H9 (cell line): ENCODE measurements at regions not wholly inside any gene's neighbourhood (a gene's known extent, or its start where the extent isn't known, plus 50 kb on each side); places are given as distances from the start of the nearest gene placed in this dataset.

Experiments
- DNase-seq: peaks from one replicate; pipeline ENCODE4 v3.0.0-alpha.2; 2017
- H2AFZ ChIP-seq: one replicate; pipeline ENCODE4 v1.6.1; 2013; ENCODE audit warnings: mild to moderate bottlenecking, low read length, control low read depth, moderate library complexity
- H2AK5ac ChIP-seq: 2 replicates; pipeline ENCODE4 v1.6.1; 2013; ENCODE audit warnings: low read length, control low read depth, mixed read lengths; ENCODE audit not compliant: insufficient read length
- H2BK120ac ChIP-seq: one replicate; pipeline ENCODE4 v1.6.1; 2013; ENCODE audit warnings: low read depth, mild to moderate bottlenecking, low read length, control low read depth, inconsistent platforms; ENCODE audit not compliant: poor library complexity, severe bottlenecking
- H2BK12ac ChIP-seq: 2 replicates; pipeline ENCODE4 v1.6.1; 2013; ENCODE audit warnings: low read length, control low read depth, mixed read lengths, low read depth; ENCODE audit not compliant: insufficient read length
- H2BK15ac ChIP-seq: 2 replicates; pipeline ENCODE4 v1.6.1; 2013; ENCODE audit warnings: low read depth, low read length, control low read depth
- H2BK20ac ChIP-seq: one replicate; pipeline ENCODE4 v1.6.1; 2013; ENCODE audit warnings: low read depth, mild to moderate bottlenecking, low read length, control low read depth, inconsistent platforms; ENCODE audit not compliant: poor library complexity, severe bottlenecking
- H2BK5ac ChIP-seq: 2 replicates; pipeline ENCODE4 v1.6.1; 2013; ENCODE audit warnings: low read length, control low read depth, mixed read lengths; ENCODE audit not compliant: insufficient read length
- H3K14ac ChIP-seq: 2 replicates; pipeline ENCODE4 v1.6.1; 2013; ENCODE audit warnings: low read length, control low read depth; ENCODE audit not compliant: insufficient read depth
- H3K18ac ChIP-seq: 2 replicates; pipeline ENCODE4 v1.6.1; 2013; ENCODE audit warnings: low read depth, mild to moderate bottlenecking, mixed read lengths, low read length, control low read depth; ENCODE audit not compliant: insufficient read length
- H3K23ac ChIP-seq: 2 replicates; pipeline ENCODE4 v1.6.1; 2013; ENCODE audit warnings: low read length, control low read depth, mixed read lengths, low read depth; ENCODE audit not compliant: insufficient read length
- H3K23me2 ChIP-seq: 2 replicates; pipeline ENCODE4 v1.6.1; 2013; ENCODE audit warnings: low read depth, mild to moderate bottlenecking, mixed read lengths, low read length, control low read depth; ENCODE audit not compliant: insufficient read length, poor library complexity, severe bottlenecking
- H3K27ac ChIP-seq: 2 replicates; pipeline ENCODE4 v1.5.1; 2013; ENCODE audit warnings: low read length, control low read depth, mixed read lengths, low read depth; ENCODE audit not compliant: insufficient read length
- H3K27me3 ChIP-seq: 2 replicates; pipeline ENCODE4 v1.6.1; 2013; ENCODE audit warnings: low read length, control low read depth, inconsistent platforms; ENCODE audit not compliant: insufficient read depth
- H3K4ac ChIP-seq: 2 replicates; pipeline ENCODE4 v1.6.1; 2013; ENCODE audit warnings: low read depth, mild to moderate bottlenecking, control low read depth, inconsistent platforms, low read length, moderate library complexity
- H3K4me1 ChIP-seq: 2 replicates; pipeline ENCODE4 v1.6.1; 2013; ENCODE audit warnings: low read length, control low read depth, inconsistent platforms; ENCODE audit not compliant: insufficient read depth
- H3K4me2 ChIP-seq: 2 replicates; pipeline ENCODE4 v1.6.1; 2013; ENCODE audit warnings: low read length, control low read depth, mixed read lengths; ENCODE audit not compliant: insufficient read length, insufficient read depth
- H3K56ac ChIP-seq: 2 replicates; pipeline ENCODE4 v1.6.1; 2013; ENCODE audit warnings: low read depth, mild to moderate bottlenecking, mixed read lengths, low read length, control low read depth; ENCODE audit not compliant: insufficient read length
- H3K79me1 ChIP-seq: 2 replicates; pipeline ENCODE4 v1.6.1; 2013; ENCODE audit warnings: low read depth, mild to moderate bottlenecking, moderate library complexity, low read length, control low read depth, inconsistent platforms; ENCODE audit not compliant: insufficient read depth, poor library complexity, severe bottlenecking
- H3K79me2 ChIP-seq: 2 replicates; pipeline ENCODE4 v1.6.1; 2013; ENCODE audit warnings: low read length, control low read depth, inconsistent platforms; ENCODE audit not compliant: insufficient read depth
- H3K9ac ChIP-seq: 2 replicates; pipeline ENCODE4 v1.6.1; 2013; ENCODE audit warnings: low read length, control low read depth, mixed read lengths; ENCODE audit not compliant: insufficient read length; ENCODE audit errors: extremely low read depth
- H3K9me3 ChIP-seq: one replicate; pipeline ENCODE4 v1.6.1; 2013; ENCODE audit warnings: low read depth, low read length, inconsistent platforms; ENCODE audit not compliant: control insufficient read depth
- H3T11ph ChIP-seq: one replicate; pipeline ENCODE4 v1.6.1; 2013; ENCODE audit warnings: mild to moderate bottlenecking, low read length, control low read depth, inconsistent platforms
- H4K20me1 ChIP-seq: one replicate; pipeline ENCODE4 v1.6.1; 2013; ENCODE audit not compliant: control insufficient read depth, insufficient read length, insufficient read depth
- H4K5ac ChIP-seq: 2 replicates; pipeline ENCODE4 v1.6.1; 2013; ENCODE audit warnings: low read depth, mild to moderate bottlenecking, mixed read lengths, low read length, control low read depth; ENCODE audit not compliant: insufficient read length
- H4K8ac ChIP-seq: replicated peaks from 2 replicates; pipeline ENCODE4 v1.6.1; 2013; ENCODE audit warnings: low read length, control low read depth, mixed read lengths, low read depth; ENCODE audit not compliant: insufficient read length
- H4K91ac ChIP-seq: 2 replicates; pipeline ENCODE4 v1.6.1; 2013; ENCODE audit warnings: low read depth, mild to moderate bottlenecking, moderate library complexity, mixed read lengths, low read length, control low read depth; ENCODE audit not compliant: insufficient read length
- H3K27ac Mint-ChIP-seq, 3 experiments: 2 replicates in 2 of 3; 3 replicates in 1 of 3; pipeline ENCODE4 v1.8.0; 2020 to 2021; ENCODE audit warnings: mixed read lengths in 3 of 3, mild to moderate bottlenecking in 1 of 3, moderate library complexity in 1 of 3
- H3K27me3 Mint-ChIP-seq: 2 replicates; pipeline ENCODE4 v1.8.0; 2021; ENCODE audit warnings: low read depth, mild to moderate bottlenecking, moderate library complexity, mixed read lengths
- H3K36me3 Mint-ChIP-seq, 3 experiments: 2 replicates in 2 of 3; 3 replicates in 1 of 3; pipeline ENCODE4 v1.8.0; 2020 to 2021; ENCODE audit warnings: low read depth in 3 of 3, mixed read lengths in 3 of 3; ENCODE audit not compliant: insufficient read depth in 1 of 3
- H3K4me1 Mint-ChIP-seq, 2 experiments: 2 replicates each; pipeline ENCODE4 v1.8.0; 2020; ENCODE audit warnings: mixed read lengths in 2 of 2
- H3K4me3 Mint-ChIP-seq, 2 experiments: 2 replicates in 1 of 2; 3 replicates in 1 of 2; pipeline ENCODE4 v1.8.0; 2020 to 2021; ENCODE audit warnings: mild to moderate bottlenecking in 2 of 2, mixed read lengths in 2 of 2, moderate library complexity in 1 of 2
- H3K9me3 Mint-ChIP-seq, 2 experiments: 2 replicates in 1 of 2; 3 replicates in 1 of 2; pipeline ENCODE4 v1.8.0; 2020; ENCODE audit warnings: mild to moderate bottlenecking in 2 of 2, mixed read lengths in 2 of 2, moderate library complexity in 1 of 2
- WGBS: extraction: QIAGEN DNeasy Blood & Tissue Kit; methylation state at CpG from one replicate; pipeline ENCODE4 v1.1.7; 2013; ENCODE audit warnings: missing lambda C conversion rate, low lambda C conversion rate, mixed read lengths; ENCODE audit not compliant: insufficient read length; ENCODE audit errors: extremely low coverage; 5-methylcytosine and 5-hydroxymethylcytosine counted together
- TF ChIP-seq, protein P1 (sequence below): fragments of 200-600 bp; sonication (generic); conservative IDR thresholded peaks from 3 replicates; pipeline ENCODE4 v1.8.0; 2021; ENCODE audit warnings: antibody characterized with exemption, mild to moderate bottlenecking

DNA sequence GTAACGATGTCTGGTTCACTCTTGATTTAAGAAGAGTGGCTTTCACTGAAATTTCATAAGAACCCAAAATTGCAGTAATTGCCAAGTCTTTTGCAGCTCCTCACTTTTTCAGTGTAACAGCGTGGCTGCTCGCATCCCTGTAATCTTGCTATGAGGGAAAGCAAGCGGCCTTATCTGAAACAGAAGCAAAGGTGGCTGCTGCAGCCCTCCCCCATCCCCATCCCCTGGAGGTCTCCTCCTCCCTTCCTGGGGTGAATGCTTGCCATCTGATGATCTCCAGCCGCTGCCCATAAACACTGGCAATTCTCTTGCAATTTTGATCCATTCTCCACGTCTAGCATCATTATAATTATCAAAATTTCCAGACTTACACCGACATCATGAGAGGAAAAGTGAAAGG is 182.5 kb upstream of the ASIC2 start:
- peaks cover 0 to 9% of the 10 kb centered on the region in 2 experiments; a peak in 2 of 4 replicates for H3K4me1 Mint-ChIP-seq
- no CpG with 5 or more reads among the region's 7 CpGs for WGBS
- no peak overlapping the region for H4K8ac ChIP-seq
- no peak overlapping the region for H3K18ac ChIP-seq
- H2AK5ac ChIP-seq: no peak overlapping the region
- H3T11ph ChIP-seq: no peak overlapping the region
- H3K9ac ChIP-seq: no peak overlapping the region
- H3K9me3 Mint-ChIP-seq: no peaks in the 10 kb centered on the region
- H2AFZ ChIP-seq: no peak overlapping the region
- no peak overlapping the region for H3K23ac ChIP-seq
- no peak overlapping the region for H3K56ac ChIP-seq
- peaks cover 9% of the 10 kb centered on the region for H3K27me3 Mint-ChIP-seq
- no peak overlapping the region for H2BK120ac ChIP-seq
- no peak overlapping the region for H3K27ac Mint-ChIP-seq
- H3K79me1 ChIP-seq: no peaks in the 10 kb centered on the region
- H2BK20ac ChIP-seq: no peak overlapping the region
- no peak overlapping the region for H3K4ac ChIP-seq
- H2BK15ac ChIP-seq: no peak overlapping the region
- H4K20me1 ChIP-seq: no peaks in the 10 kb centered on the region
- TF ChIP-seq, protein P1, sequence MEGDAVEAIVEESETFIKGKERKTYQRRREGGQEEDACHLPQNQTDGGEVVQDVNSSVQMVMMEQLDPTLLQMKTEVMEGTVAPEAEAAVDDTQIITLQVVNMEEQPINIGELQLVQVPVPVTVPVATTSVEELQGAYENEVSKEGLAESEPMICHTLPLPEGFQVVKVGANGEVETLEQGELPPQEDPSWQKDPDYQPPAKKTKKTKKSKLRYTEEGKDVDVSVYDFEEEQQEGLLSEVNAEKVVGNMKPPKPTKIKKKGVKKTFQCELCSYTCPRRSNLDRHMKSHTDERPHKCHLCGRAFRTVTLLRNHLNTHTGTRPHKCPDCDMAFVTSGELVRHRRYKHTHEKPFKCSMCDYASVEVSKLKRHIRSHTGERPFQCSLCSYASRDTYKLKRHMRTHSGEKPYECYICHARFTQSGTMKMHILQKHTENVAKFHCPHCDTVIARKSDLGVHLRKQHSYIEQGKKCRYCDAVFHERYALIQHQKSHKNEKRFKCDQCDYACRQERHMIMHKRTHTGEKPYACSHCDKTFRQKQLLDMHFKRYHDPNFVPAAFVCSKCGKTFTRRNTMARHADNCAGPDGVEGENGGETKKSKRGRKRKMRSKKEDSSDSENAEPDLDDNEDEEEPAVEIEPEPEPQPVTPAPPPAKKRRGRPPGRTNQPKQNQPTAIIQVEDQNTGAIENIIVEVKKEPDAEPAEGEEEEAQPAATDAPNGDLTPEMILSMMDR: no peak
- no peak for DNase-seq
- H4K91ac ChIP-seq: no peak overlapping the region
- no peak overlapping the region for H3K14ac ChIP-seq
- H3K23me2 ChIP-seq: no peaks in the 10 kb centered on the region
- no peaks in the 10 kb centered on the region for H3K4me1 ChIP-seq
- H3K36me3 Mint-ChIP-seq: no peaks in the 10 kb centered on the region
- no peak overlapping the region for H2BK5ac ChIP-seq
- H3K79me2 ChIP-seq: no peaks in the 10 kb centered on the region
- no peak overlapping the region for H4K5ac ChIP-seq
- H3K4me2 ChIP-seq: no peak overlapping the region
- no peak overlapping the region for H3K27ac ChIP-seq
- no peaks in the 10 kb centered on the region for H3K9me3 ChIP-seq
- no peak overlapping the region for H2BK12ac ChIP-seq
- H3K27me3 ChIP-seq: no peaks in the 10 kb centered on the region
- H3K4me3 Mint-ChIP-seq: no peak overlapping the region
